ENCODE measurements at regions not wholly inside any gene's neighbourhood (a gene's known extent, or its start where the extent isn't known, plus 50 kb on each side); places are given as distances from the start of the nearest gene placed in this dataset.

- H3K4me1 ChIP-seq, result no peaks in the 10 kb centered on the region
- no peak overlapping the region for H3K27ac ChIP-seq
- DNase-seq, result no peak
- no peak overlapping the region for H3K4me3 ChIP-seq (replicated peaks in 1 of 3)
- H3K9me3 ChIP-seq, result no peaks in the 10 kb centered on the region
- TF ChIP-seq POLR2A (IDR thresholded peaks at IDR 0.05) (no peak), CTCF (IDR thresholded peaks at IDR 0.05) (no peak)
- intact Hi-C loops (cut with DNase I), result no loop called here
- no peaks in the 10 kb centered on the region for H3K36me3 ChIP-seq
- no peaks in the 10 kb centered on the region for H3K27me3 ChIP-seq
- 86 to 87% methylated on average over 1 of the region's 1 CpG for WGBS, 2 donors
Measured at GRCh38 chr13:85076343-85076742, 722.9 kb downstream of the SLITRK6 start.

GRCh38 chr13:85074543-85075313 is 724.5 kb downstream of the SLITRK6 start:
- Histone ChIP-seq H3K27ac (no peak overlapping the region), H3K4me1 (no peaks in the 10 kb centered on the region), H3K4me3 (replicated peaks in 1 of 3) (no peak overlapping the region), H3K36me3 (no peaks in the 10 kb centered on the region), H3K9me3 (no peaks in the 10 kb centered on the region), H3K27me3 (no peaks in the 10 kb centered on the region)
- intact Hi-C loops (cut with DNase I), result no loop called here
- TF ChIP-seq CTCF (IDR thresholded peaks at IDR 0.05) (no peak), POLR2A (IDR thresholded peaks at IDR 0.05) (no peak)
- no peak for DNase-seq
- WGBS, 2 donors, result 85 to 89% methylated on average over 5 of the region's 5 CpGs

- H3K4me1 ChIP-seq, result no peaks in the 10 kb centered on the region
- H3K27me3 ChIP-seq, result no peaks in the 10 kb centered on the region
- no peak for DNase-seq
- no peak for TF ChIP-seq CTCF (IDR thresholded peaks at IDR 0.05)
- TF ChIP-seq POLR2A (IDR thresholded peaks at IDR 0.05), result no peak
- no peaks in the 10 kb centered on the region for H3K36me3 ChIP-seq
- no peak overlapping the region for H3K4me3 ChIP-seq (replicated peaks in 1 of 3)
- 96% methylated on average over 3 of the region's 3 CpGs for whole genome bisulfite sequencing, 2 donors
- H3K9me3 ChIP-seq, result no peaks in the 10 kb centered on the region
- intact Hi-C loops (cut with DNase I), result no loop called here
- H3K27ac ChIP-seq, result no peak overlapping the region
Measured at GRCh38 chr13:85068231-85068630, 731.0 kb downstream of the SLITRK6 start.

- Histone ChIP-seq H3K4me1 (no peaks in the 10 kb centered on the region), H3K27me3 (no peaks in the 10 kb centered on the region), H3K27ac (no peak overlapping the region), H3K9me3 (no peaks in the 10 kb centered on the region), H3K4me3 (replicated peaks in 1 of 3) (no peak overlapping the region), H3K36me3 (no peaks in the 10 kb centered on the region)
- no peak for DNase-seq
- intact Hi-C loops (cut with DNase I), result no loop called here
- WGBS, 2 donors, result 70 to 79% methylated on average over 1 of the region's 1 CpG
- TF ChIP-seq CTCF (IDR thresholded peaks at IDR 0.05) (no peak), POLR2A (IDR thresholded peaks at IDR 0.05) (no peak)
Measured at GRCh38 chr13:85040215-85040614, 759.0 kb downstream of the SLITRK6 start.

- H3K4me3 ChIP-seq (replicated peaks in 1 of 3), result no peak overlapping the region
- no peaks in the 10 kb centered on the region for H3K36me3 ChIP-seq
- intact Hi-C loops (cut with DNase I), result no loop called here
- H3K4me1 ChIP-seq, result no peaks in the 10 kb centered on the region
- no peak for DNase-seq
- H3K9me3 ChIP-seq, result no peaks in the 10 kb centered on the region
- no peak for TF ChIP-seq CTCF (IDR thresholded peaks at IDR 0.05)
- TF ChIP-seq POLR2A (IDR thresholded peaks at IDR 0.05), result no peak
- no peaks in the 10 kb centered on the region for H3K27me3 ChIP-seq
- no peak overlapping the region for H3K27ac ChIP-seq
- 72 to 86% methylated on average over 1 of the region's 1 CpG for WGBS, 2 donors
Measured at GRCh38 chr13:85031771-85032170, 767.4 kb downstream of the SLITRK6 start.
